Fibroblast of skin of scalp (primary cell): ENCODE measurements at regions not wholly inside any gene's neighbourhood (a gene's known extent, or its start where the extent isn't known, plus 50 kb on each side); places are given as distances from the start of the nearest gene placed in this dataset.

ENCODE experiments used
- DNase-seq: peaks from one replicate; pipeline ENCODE4 v3.0.0-alpha.2; 2013

GRCh38 chr1:192524223-192524622, 51.4 kb upstream of the RGS1 start:
- DNase-seq, result peak; percentile 33
